Right lobe of liver (tissue), 6 donors: ENCODE measurements at regions not wholly inside any gene's neighbourhood (a gene's known extent, or its start where the extent isn't known, plus 50 kb on each side); places are given as distances from the start of the nearest gene placed in this dataset.

Source experiments
- ATAC-seq, 4 donors: fragments of 200-7000 bp; cut with Tn5 transposase; one replicate each; pipeline ENCODE4 v1.9.1; 2020; ENCODE audit warnings: mild to moderate bottlenecking in 4 of 4, moderate library complexity in 4 of 4
- DNase-seq, 3 donors: peaks; one replicate each; pipeline ENCODE4 v3.0.0-alpha.2; 2020
- H3K27ac ChIP-seq, 3 donors: fragments of 200-600 bp; one replicate each; pipeline ENCODE4 v1.8.0; 2022
- H3K27me3 ChIP-seq, 2 donors: fragments of 200-600 bp; one replicate each; pipeline ENCODE4 v1.8.0; 2022
- H3K36me3 ChIP-seq, 4 donors: fragments of 200-600 bp; sonication (generic) in 1 of 4; one replicate each; pipeline versions ENCODE4 v1.5.1 to v1.8.0; 2017 to 2022; ENCODE audit warnings: control low read depth in 1 of 4
- H3K4me1 ChIP-seq, 4 donors: fragments of 200-600 bp; sonication (generic) in 1 of 4; one replicate each; pipeline versions ENCODE4 v1.5.1 to v1.8.0; 2017 to 2022; ENCODE audit warnings: control low read depth in 1 of 4
- H3K4me3 ChIP-seq, 3 donors: fragments of 200-600 bp; one replicate each; pipeline ENCODE4 v1.8.0; 2022
- H3K9me3 ChIP-seq, 4 donors: fragments of 200-600 bp; sonication (generic) in 1 of 4; one replicate each; pipeline versions ENCODE4 v1.5.1 to v1.8.0; 2017 to 2022; ENCODE audit warnings: control low read depth in 1 of 4
- CTCF ChIP-seq, 4 donors: fragments of 200-600 bp in 3 of 4; fragments of 450-650 bp in 1 of 4; IDR thresholded peaks; one replicate each; pipeline versions ENCODE4 v1.5.1 to v1.8.0; 2016 to 2022; ENCODE audit warnings: antibody characterized with exemption in 4 of 4, mild to moderate bottlenecking in 2 of 4
- POLR2A ChIP-seq: fragments of 450-650 bp; IDR thresholded peaks from one replicate; pipeline ENCODE4 v1.6.1; 2017; ENCODE audit warnings: antibody characterized with exemption, mild to moderate bottlenecking
- WGBS: methylation state at CpG from one replicate; pipeline ENCODE4 v1.1.6; 2018; ENCODE audit warnings: low coverage, low lambda C conversion rate; ENCODE audit not compliant: insufficient coverage; ENCODE audit errors: missing lambda C conversion rate; 5-methylcytosine and 5-hydroxymethylcytosine counted together
- intact Hi-C, 2 donors: fragments of 100-400 bp; cut with DNase I; formaldehyde crosslinking; loops; one replicate each; pipeline versions ENCODE4 v1.11.2 to v1.14.1; 2022
- donor health status: DM: no; HTN: yes; CAD: no.
- donor health status: DM: no; HTN: no; CAD: no.
- donor health status: DM: no; HTN: no; CAD: no.
- donor health status: DM: no; HTN: yes; CAD: no.
- donor health status: DM: no; HTN: yes; CAD: no.

DNA sequence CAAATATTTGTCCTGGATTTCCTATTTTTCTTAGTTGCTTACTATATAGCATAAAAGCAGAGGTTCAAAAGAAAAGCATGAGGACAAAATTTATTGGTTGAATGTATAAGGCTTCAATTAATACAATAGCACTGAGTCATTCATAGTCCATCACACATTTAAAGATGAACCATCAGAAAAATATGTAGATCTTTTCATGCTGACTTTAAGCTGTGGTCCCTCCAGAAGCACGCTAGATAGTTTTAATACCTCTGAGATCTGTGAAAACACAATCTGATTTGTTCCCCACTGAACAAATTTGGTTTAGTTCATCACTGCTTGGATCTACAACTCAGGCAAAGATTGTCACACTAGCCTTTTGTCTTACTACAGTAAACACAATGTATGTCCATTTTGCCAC, 377.2 kb upstream of the ANXA10 start:
- H3K27me3 ChIP-seq: no peaks in the 10 kb centered on the region
- intact Hi-C loops: no loop called here
- no peak for TF ChIP-seq CTCF (IDR thresholded peaks at IDR 0.05)
- no peak for TF ChIP-seq POLR2A
- no peaks in the 10 kb centered on the region for H3K4me1 ChIP-seq
- no peaks in the 10 kb centered on the region for H3K9me3 ChIP-seq
- no peak for DNase-seq
- no peak for ATAC-seq
- no peaks in the 10 kb centered on the region for H3K36me3 ChIP-seq
- H3K27ac ChIP-seq: no peak overlapping the region
- H3K4me3 ChIP-seq: no peak overlapping the region
- 27% methylated on average over 1 of the region's 1 CpG for whole genome bisulfite sequencing

- TF ChIP-seq POLR2A: no peak
- TF ChIP-seq CTCF (IDR thresholded peaks at IDR 0.05): no peak
- Histone ChIP-seq H3K4me1 (no peaks in the 10 kb centered on the region), H3K9me3 (no peaks in the 10 kb centered on the region), H3K36me3 (no peaks in the 10 kb centered on the region), H3K4me3 (no peak overlapping the region), H3K27ac (no peak overlapping the region), H3K27me3 (no peaks in the 10 kb centered on the region)
- ATAC-seq (no peak), DNase-seq (no peak)
- 67% methylated on average over 1 of the region's 2 CpGs for WGBS
- intact Hi-C loops: no loop called here
Observed at GRCh38 chr4:167717495-167717894, 374.8 kb upstream of the ANXA10 start.

DNA sequence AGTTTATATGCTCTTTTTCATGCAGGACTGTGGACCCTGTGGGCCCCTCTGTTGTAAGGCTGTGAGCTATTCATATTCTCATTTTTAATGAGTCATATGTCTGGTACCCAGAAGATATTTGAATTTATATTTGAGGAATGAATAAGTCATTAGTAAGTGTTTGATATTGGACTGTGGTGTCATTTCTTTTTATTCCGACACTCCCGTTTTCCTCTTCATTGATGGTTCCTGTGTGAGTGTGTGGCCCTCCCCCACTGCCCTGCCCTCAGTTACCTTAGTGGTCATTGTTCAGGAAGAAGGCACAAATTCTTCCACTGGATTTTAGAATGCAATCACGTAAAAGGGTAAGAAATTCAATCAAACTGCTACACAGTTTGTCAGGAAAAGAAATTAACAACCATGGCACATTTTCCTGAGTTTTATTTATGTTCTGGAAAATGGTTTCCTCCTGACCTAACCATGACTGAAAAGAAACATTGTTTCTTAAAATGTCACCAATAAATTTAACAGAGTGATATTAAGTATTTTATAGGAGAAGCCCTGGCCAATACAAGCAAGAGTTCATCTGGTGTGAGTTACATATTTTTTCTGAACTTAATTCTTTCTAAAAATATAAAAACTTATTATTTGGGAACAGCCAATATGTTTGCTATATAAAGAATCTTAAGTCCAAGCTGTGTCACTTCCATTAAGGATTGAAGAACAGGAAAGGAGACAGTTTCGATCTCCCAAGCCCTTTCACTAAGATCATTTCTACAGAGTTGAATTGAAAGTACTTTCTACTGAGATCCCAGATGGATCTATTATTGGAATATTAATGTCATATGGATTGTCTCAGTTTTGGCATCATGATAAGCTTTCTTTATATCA, 370.5 kb upstream of the ANXA10 start:
- no peaks in the 10 kb centered on the region for H3K9me3 ChIP-seq
- H3K4me1 ChIP-seq: no peaks in the 10 kb centered on the region
- no peaks in the 10 kb centered on the region for H3K36me3 ChIP-seq
- no peak for ATAC-seq
- WGBS: 23% methylated on average over 4 of the region's 4 CpGs
- H3K4me3 ChIP-seq: no peak overlapping the region
- intact Hi-C loops: no loop called here
- no peak for DNase-seq
- H3K27me3 ChIP-seq: no peaks in the 10 kb centered on the region
- no peak for TF ChIP-seq CTCF (IDR thresholded peaks at IDR 0.05)
- TF ChIP-seq POLR2A: no peak
- no peak overlapping the region for H3K27ac ChIP-seq

DNA sequence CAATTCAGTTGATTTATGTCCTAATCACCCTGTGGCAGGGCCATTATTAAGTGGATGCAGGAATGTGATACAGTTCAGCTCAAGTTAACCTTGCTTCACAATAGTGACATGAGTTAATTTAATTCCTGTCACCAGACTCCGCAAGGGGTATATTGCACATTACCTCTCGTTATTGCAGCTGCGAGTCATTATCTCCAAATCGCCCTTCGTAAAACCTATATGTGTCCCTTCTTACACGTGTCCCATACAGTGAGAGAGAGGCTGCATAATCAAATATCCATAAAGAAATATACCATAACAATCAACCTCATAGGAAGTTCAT, 369.9 kb upstream of the ANXA10 start:
- H3K9me3 ChIP-seq: no peaks in the 10 kb centered on the region
- 61% methylated on average over 6 of the region's 6 CpGs for WGBS
- ATAC-seq (no peak), DNase-seq (no peak)
- intact Hi-C loops: no loop called here
- H3K27ac ChIP-seq: no peak overlapping the region
- H3K4me3 ChIP-seq: no peak overlapping the region
- H3K36me3 ChIP-seq: no peaks in the 10 kb centered on the region
- TF ChIP-seq POLR2A: no peak
- no peak for TF ChIP-seq CTCF (IDR thresholded peaks at IDR 0.05)
- no peaks in the 10 kb centered on the region for H3K27me3 ChIP-seq
- H3K4me1 ChIP-seq: no peaks in the 10 kb centered on the region

DNA sequence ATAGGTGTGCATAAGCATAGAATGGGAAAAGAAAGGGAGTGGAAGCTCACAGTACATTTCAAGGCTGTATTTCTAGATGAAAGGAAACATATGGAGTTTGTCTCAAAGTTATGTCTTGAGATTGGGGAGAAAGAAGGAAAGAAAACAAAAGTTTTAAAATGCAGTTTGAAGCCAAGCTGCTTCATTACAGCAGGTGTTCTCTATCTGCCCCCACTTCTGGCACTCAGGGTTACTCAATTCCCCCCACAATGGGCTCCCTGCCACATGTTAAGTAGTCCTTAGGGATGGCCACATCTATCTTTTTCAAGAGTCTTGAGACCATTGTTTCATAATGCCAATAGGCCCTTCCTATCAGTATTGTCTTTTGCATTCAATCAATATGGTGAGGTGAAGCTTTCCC, 367.4 kb upstream of the ANXA10 start:
- H3K27ac ChIP-seq: no peak overlapping the region
- DNase-seq: no peak
- H3K4me3 ChIP-seq: no peak overlapping the region
- no peak for ATAC-seq
- no peaks in the 10 kb centered on the region for H3K9me3 ChIP-seq
- no peak for TF ChIP-seq POLR2A
- no peak for TF ChIP-seq CTCF (IDR thresholded peaks at IDR 0.05)
- H3K4me1 ChIP-seq: no peaks in the 10 kb centered on the region
- intact Hi-C loops: no loop called here
- no peaks in the 10 kb centered on the region for H3K36me3 ChIP-seq
- H3K27me3 ChIP-seq: no peaks in the 10 kb centered on the region
